KMS-11 (cell line): ENCODE measurements at regions not wholly inside any gene's neighbourhood (a gene's known extent, or its start where the extent isn't known, plus 50 kb on each side); places are given as distances from the start of the nearest gene placed in this dataset.

Source experiments
- H2AFZ ChIP-seq: fragments of 200-600 bp; sonication (generic); 2 replicates; pipeline ENCODE4 v1.6.1; 2016; ENCODE audit warnings: antibody characterized with exemption, mixed run types, low read depth
- H3K27ac ChIP-seq: fragments of 200-600 bp; sonication (generic); 2 replicates; pipeline ENCODE4 v1.6.1; 2016; ENCODE audit warnings: mild to moderate bottlenecking, mixed run types
- H3K27me3 ChIP-seq: fragments of 200-600 bp; sonication (generic); 2 replicates; pipeline ENCODE4 v1.6.1; 2017; ENCODE audit warnings: mild to moderate bottlenecking, low read depth, mixed run types, moderate library complexity; ENCODE audit not compliant: insufficient read depth
- H3K36me3 ChIP-seq: fragments of 200-600 bp; sonication (generic); 2 replicates; pipeline ENCODE4 v1.6.1; 2017; ENCODE audit warnings: mild to moderate bottlenecking, mixed run types; ENCODE audit not compliant: insufficient read depth
- H3K4me1 ChIP-seq: fragments of 200-600 bp; sonication (generic); 2 replicates; pipeline ENCODE4 v1.6.1; 2016; ENCODE audit warnings: mild to moderate bottlenecking, low read depth, mixed run types; ENCODE audit not compliant: poor library complexity, severe bottlenecking
- H3K4me2 ChIP-seq: fragments of 200-600 bp; sonication (generic); 2 replicates; pipeline ENCODE4 v1.7.0; 2016; ENCODE audit warnings: mild to moderate bottlenecking, mixed run types
- H3K4me3 ChIP-seq: fragments of 200-600 bp; sonication (generic); IDR thresholded peaks from 2 replicates; pipeline ENCODE4 v1.6.1; 2017; ENCODE audit warnings: low read depth, low read length, mixed read lengths; ENCODE audit not compliant: insufficient read depth
- H3K79me2 ChIP-seq: fragments of 200-600 bp; sonication (generic); 2 replicates; pipeline ENCODE4 v1.6.1; 2016; ENCODE audit warnings: low read depth, mixed run types; ENCODE audit not compliant: insufficient read depth
- H3K9ac ChIP-seq: fragments of 200-600 bp; sonication (generic); 2 replicates; pipeline ENCODE4 v1.6.1; 2016; ENCODE audit warnings: mild to moderate bottlenecking, mixed run types
- H4K20me1 ChIP-seq: fragments of 200-600 bp; sonication (generic); 2 replicates; pipeline ENCODE4 v1.6.1; 2016; ENCODE audit warnings: mild to moderate bottlenecking, mixed run types; ENCODE audit not compliant: insufficient read depth
- TF ChIP-seq, protein P1 (sequence below): fragments of 200-600 bp; sonication (generic); conservative IDR thresholded peaks from 2 replicates; pipeline ENCODE4 v1.6.1; 2017; ENCODE audit warnings: low read depth, mild to moderate bottlenecking, antibody characterized with exemption, low read length, moderate library complexity, mixed read lengths

DNA sequence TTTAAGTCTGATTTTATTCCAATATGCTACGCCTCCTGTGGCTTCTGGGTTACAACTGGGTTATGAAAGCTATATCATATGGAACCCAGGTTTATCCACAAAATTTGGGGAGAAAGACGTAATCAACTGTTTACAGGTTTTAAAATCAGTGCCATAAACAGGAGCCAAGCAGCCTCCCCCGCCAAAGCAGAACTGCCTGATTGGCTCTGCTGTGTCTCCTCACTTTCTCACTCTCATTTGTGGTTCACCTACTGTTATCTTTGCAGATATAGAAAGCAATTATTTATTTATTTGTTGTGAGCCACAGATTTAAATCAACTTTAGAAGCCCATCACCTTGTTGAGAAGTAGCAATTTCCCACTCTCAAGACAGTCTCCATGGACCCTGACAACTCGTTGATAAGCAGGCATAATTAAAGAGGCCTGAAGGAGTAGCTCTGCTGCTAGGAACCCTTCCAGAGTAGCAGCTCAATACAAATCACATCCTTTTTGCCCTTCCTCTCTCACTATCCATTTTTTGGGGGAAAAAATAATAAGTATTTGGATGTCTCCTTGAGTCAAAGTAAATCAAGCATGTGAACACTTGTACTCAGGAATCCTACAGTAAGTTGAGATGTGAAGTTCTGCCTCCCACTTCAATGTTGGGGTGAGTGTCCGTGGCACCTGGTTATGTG lies 191.0 kb upstream of the CCDC150 start:
- Histone ChIP-seq H3K9ac (no peak overlapping the region), H3K4me2 (no peak overlapping the region), H3K4me1 (peaks cover 8% of the 10 kb centered on the region), H2AFZ (no peak overlapping the region), H4K20me1 (no peaks in the 10 kb centered on the region), H3K79me2 (no peaks in the 10 kb centered on the region), H3K27ac (no peak overlapping the region), H3K27me3 (no peaks in the 10 kb centered on the region), H3K4me3 (no peak overlapping the region), H3K36me3 (no peaks in the 10 kb centered on the region)
- TF ChIP-seq, protein P1, sequence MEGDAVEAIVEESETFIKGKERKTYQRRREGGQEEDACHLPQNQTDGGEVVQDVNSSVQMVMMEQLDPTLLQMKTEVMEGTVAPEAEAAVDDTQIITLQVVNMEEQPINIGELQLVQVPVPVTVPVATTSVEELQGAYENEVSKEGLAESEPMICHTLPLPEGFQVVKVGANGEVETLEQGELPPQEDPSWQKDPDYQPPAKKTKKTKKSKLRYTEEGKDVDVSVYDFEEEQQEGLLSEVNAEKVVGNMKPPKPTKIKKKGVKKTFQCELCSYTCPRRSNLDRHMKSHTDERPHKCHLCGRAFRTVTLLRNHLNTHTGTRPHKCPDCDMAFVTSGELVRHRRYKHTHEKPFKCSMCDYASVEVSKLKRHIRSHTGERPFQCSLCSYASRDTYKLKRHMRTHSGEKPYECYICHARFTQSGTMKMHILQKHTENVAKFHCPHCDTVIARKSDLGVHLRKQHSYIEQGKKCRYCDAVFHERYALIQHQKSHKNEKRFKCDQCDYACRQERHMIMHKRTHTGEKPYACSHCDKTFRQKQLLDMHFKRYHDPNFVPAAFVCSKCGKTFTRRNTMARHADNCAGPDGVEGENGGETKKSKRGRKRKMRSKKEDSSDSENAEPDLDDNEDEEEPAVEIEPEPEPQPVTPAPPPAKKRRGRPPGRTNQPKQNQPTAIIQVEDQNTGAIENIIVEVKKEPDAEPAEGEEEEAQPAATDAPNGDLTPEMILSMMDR: no peak

DNA sequence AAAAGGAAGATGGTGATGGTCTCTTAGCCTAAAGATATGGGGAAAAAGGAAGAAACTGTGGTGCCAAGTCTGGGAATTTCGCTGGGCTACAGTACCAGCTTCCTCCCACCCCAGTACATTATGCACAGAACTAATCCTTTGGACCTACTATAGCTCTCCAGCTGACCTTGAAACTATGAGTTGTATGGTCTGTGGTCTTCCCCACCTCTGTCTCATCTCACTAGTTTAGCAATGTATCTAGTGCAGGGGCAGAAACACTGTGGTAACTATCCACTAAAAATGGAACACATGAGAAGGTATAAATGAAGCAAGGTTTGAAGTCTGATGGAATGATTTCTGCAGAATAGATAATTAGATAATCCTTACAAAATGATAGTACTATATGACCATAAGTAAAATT lies 190.4 kb upstream of the CCDC150 start:
- TF ChIP-seq, protein P1: no peak
- H3K79me2 ChIP-seq: no peaks in the 10 kb centered on the region
- H3K4me2 ChIP-seq: no peak overlapping the region
- H3K4me1 ChIP-seq: peaks cover 14% of the 10 kb centered on the region
- H3K27ac ChIP-seq: no peak overlapping the region
- H3K27me3 ChIP-seq: no peaks in the 10 kb centered on the region
- no peak overlapping the region for H3K4me3 ChIP-seq
- H3K9ac ChIP-seq: no peak overlapping the region
- H4K20me1 ChIP-seq: no peaks in the 10 kb centered on the region
- no peaks in the 10 kb centered on the region for H3K36me3 ChIP-seq
- no peak overlapping the region for H2AFZ ChIP-seq

DNA sequence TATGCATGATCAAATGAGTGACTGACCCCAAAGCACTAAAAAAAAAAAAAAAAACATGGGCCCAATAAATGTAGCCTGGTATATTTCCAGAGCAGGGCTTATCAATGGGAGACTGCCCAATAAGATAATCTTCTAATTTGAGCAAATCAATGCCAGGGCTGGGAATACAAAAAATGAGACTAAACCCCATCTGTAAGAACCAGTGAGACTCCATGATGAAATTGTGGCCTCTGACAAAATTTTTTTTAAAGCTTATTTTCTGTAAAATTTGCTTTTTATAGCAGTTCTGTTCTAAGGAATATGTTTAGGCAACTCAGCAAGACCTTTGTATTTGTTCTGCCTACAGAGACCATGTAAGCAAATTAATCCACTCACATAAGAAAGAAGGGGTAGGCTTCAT lies 186.8 kb upstream of the CCDC150 start:
- Histone ChIP-seq H3K36me3 (no peaks in the 10 kb centered on the region), H3K9ac (no peak overlapping the region), H2AFZ (no peak overlapping the region), H3K4me1 (peaks cover 21% of the 10 kb centered on the region), H3K79me2 (no peaks in the 10 kb centered on the region), H4K20me1 (no peaks in the 10 kb centered on the region), H3K4me3 (no peak overlapping the region), H3K27me3 (no peaks in the 10 kb centered on the region), H3K27ac (no peak overlapping the region), H3K4me2 (peak overlapping the region; percentile 12; the same call in 1 of the 2 replicates)
- TF ChIP-seq, protein P1: no peak

DNA sequence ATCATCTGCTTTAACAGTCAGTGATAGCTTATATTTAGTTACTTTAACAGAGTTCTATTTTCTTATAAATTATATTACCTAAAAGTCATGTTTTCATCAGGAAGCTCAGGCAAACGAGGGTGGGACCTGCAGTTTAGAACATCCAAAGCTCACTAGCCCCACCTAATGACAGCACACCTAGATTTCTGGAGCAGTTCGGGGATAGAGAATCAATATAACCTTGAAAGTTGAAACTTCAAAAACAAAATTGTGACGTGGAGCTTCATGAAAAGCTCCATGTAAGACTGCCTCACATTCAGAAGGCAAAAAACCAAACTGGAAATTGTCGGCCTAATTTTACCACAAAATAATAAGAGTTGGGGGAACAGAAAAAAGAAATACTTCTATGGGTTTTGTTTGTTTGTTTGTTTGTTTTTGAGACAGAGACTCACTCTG lies 185.9 kb upstream of the CCDC150 start:
- peak overlapping the region; percentile 41; the same call in 1 of the 2 replicates for H2AFZ ChIP-seq
- peaks cover 30% of the 10 kb centered on the region for H3K4me1 ChIP-seq
- H3K4me2 ChIP-seq: peak overlapping the region; percentile 12; the same call in 1 of the 2 replicates

More for the DNA sequence above, 185.9 kb upstream of the CCDC150 start:
- TF ChIP-seq, protein P1: peak; percentile 77
- Histone ChIP-seq H3K9ac (no peak overlapping the region), H3K27me3 (no peaks in the 10 kb centered on the region), H3K4me3 (no peak overlapping the region), H3K36me3 (no peaks in the 10 kb centered on the region), H3K79me2 (no peaks in the 10 kb centered on the region), H4K20me1 (no peaks in the 10 kb centered on the region), H3K27ac (no peak overlapping the region)
